HepG2 (cell line): ENCODE measurements at regions not wholly inside any gene's neighbourhood (a gene's known extent, or its start where the extent isn't known, plus 50 kb on each side); places are given as distances from the start of the nearest gene placed in this dataset.
"Not testable (repeated sequence)": the region's sequence is repeated elsewhere in the genome, so short reads cannot be mapped to it uniquely, and the experiment has no call there.

Experiments
- ETV6 ChIP-seq: sonication (generic); formaldehyde crosslinking; conservative IDR thresholded peaks from 2 replicates; pipeline ENCODE4 v1.4.0; 2020; ENCODE audit warnings: missing genetic modification reagents
- HOXA7 ChIP-seq: sonication (generic); formaldehyde crosslinking; IDR thresholded peaks from 2 replicates; pipeline ENCODE4 v1.8.1; 2022; ENCODE audit warnings: mild to moderate bottlenecking, missing genetic modification reagents, moderate library complexity
- TCF7 ChIP-seq: sonication (generic); IDR thresholded peaks from 2 replicates; pipeline ENCODE4 v1.6.1; 2016; ENCODE audit warnings: antibody characterized with exemption, low read depth
- TCF7L2 ChIP-seq: IDR thresholded peaks from 2 replicates; pipeline ENCODE4 v1.6.1; 2011; ENCODE audit warnings: mild to moderate bottlenecking, low read depth, low read length, moderate library complexity
- THAP11 ChIP-seq: IDR thresholded peaks from 2 replicates; pipeline ENCODE4 v1.6.1; 2016; ENCODE audit warnings: missing biosample characterization, missing genetic modification reagents
- ZNF253 ChIP-seq: sonication (generic); formaldehyde crosslinking; IDR thresholded peaks from 2 replicates; pipeline ENCODE4 v1.8.0; 2022; ENCODE audit warnings: mild to moderate bottlenecking, missing genetic modification reagents, borderline replicate concordance

- TF ChIP-seq ZNF253 (CRISPR knock-in tag); TCF7; HOXA7 (CRISPR knock-in tag); TCF7L2; ETV6 (CRISPR knock-in tag); THAP11 (CRISPR knock-in tag): not testable (repeated sequence)
Observed at GRCh38 chr7:76703815-76704214, 76.7 kb upstream of the POMZP3 start.
